ENCODE measurements at regions not wholly inside any gene's neighbourhood (a gene's known extent, or its start where the extent isn't known, plus 50 kb on each side); places are given as distances from the start of the nearest gene placed in this dataset.

- Histone ChIP-seq H3K79me2 (ENCODE audit: low read length) (no peaks in the 10 kb centered on the region), H3K4me3 (ENCODE audit: low read length) (no peak overlapping the region), H3K27me3 (ENCODE audit: low read length) (no peaks in the 10 kb centered on the region), H2AFZ (ENCODE audit: low read length) (no peak overlapping the region), H3K9me2 (replicated peaks; ENCODE audit: low read length) (no peaks in the 10 kb centered on the region), H4K20me1 (ENCODE audit: low read length) (no peaks in the 10 kb centered on the region), H3K27ac (ENCODE audit: low read length) (no peak overlapping the region), H3K9me3 (ENCODE audit: low read length) (no peaks in the 10 kb centered on the region), H3K4me2 (ENCODE audit: low read length) (no peak overlapping the region), H3K9ac (ENCODE audit: low read length) (no peak overlapping the region), H3K36me3 (ENCODE audit: low read depth, low read length) (no peaks in the 10 kb centered on the region), H3F3A (ENCODE audit: low read length, unreplicated experiment) (no peaks in the 10 kb centered on the region), H3K4me1 (ENCODE audit: insufficient read depth, low read length) (no peaks in the 10 kb centered on the region)
- no peak for ATAC-seq
- ChIA-PET CTCF (no interaction called here), POLR2A (ENCODE audit: unreplicated experiment) (no interaction called here)
- BruUV-seq (replicated peaks): no TSS peak
- DNase-seq: no peak
- no peak for TF ChIP-seq CTCF (conservative IDR thresholded peaks at IDR 0.05; ENCODE audit: low read depth, low read length)
- TF ChIP-seq EZH2 (IDR thresholded peaks at IDR 0.05; ENCODE audit: low read length, unreplicated experiment): no peak
- no peak for TF ChIP-seq EZH2phosphoT487 (IDR thresholded peaks at IDR 0.05; ENCODE audit: borderline replicate concordance, low read length)
- intact Hi-C loops (cut with micrococcal nuclease): no loop called here
These were observed 180.9 kb upstream of the ACTBL2 start for GRCh38 chr5:57663466-57663865.

- no peaks in the 10 kb centered on the region for H3K79me2 ChIP-seq (ENCODE audit: low read length)
- BruUV-seq (replicated peaks): no TSS peak
These were observed 180.4 kb upstream of the ACTBL2 start for GRCh38 chr5:57662991-57663390.

GRCh38 chr5:57659886-57660285 lies 177.3 kb upstream of the ACTBL2 start:
- TF ChIP-seq EZH2 (IDR thresholded peaks at IDR 0.05; ENCODE audit: low read length, unreplicated experiment) (no peak), EZH2phosphoT487 (IDR thresholded peaks at IDR 0.05; ENCODE audit: borderline replicate concordance, low read length) (no peak), CTCF (conservative IDR thresholded peaks at IDR 0.05; ENCODE audit: low read depth, low read length) (no peak)
- ATAC-seq: no peak
- no peak overlapping the region for H3K27ac ChIP-seq (ENCODE audit: low read length)
- no peak overlapping the region for H3K4me2 ChIP-seq (ENCODE audit: low read length)
- H3K27me3 ChIP-seq (ENCODE audit: low read length): no peaks in the 10 kb centered on the region
- no peak overlapping the region for H2AFZ ChIP-seq (ENCODE audit: low read length)
- DNase-seq: no peak
- no peaks in the 10 kb centered on the region for H3F3A ChIP-seq (ENCODE audit: low read length, unreplicated experiment)
- H3K79me2 ChIP-seq (ENCODE audit: low read length): no peaks in the 10 kb centered on the region
- no peaks in the 10 kb centered on the region for H3K4me1 ChIP-seq (ENCODE audit: insufficient read depth, low read length)
- no peak overlapping the region for H3K4me3 ChIP-seq (ENCODE audit: low read length)
- BruUV-seq (replicated peaks): no TSS peak
- H3K9me3 ChIP-seq (ENCODE audit: low read length): no peaks in the 10 kb centered on the region
- POLR2A ChIA-PET (ENCODE audit: unreplicated experiment): no interaction called here
- no peaks in the 10 kb centered on the region for H4K20me1 ChIP-seq (ENCODE audit: low read length)
- intact Hi-C loops (cut with micrococcal nuclease): no loop called here
- H3K9me2 ChIP-seq (replicated peaks; ENCODE audit: low read length): no peaks in the 10 kb centered on the region
- no peaks in the 10 kb centered on the region for H3K36me3 ChIP-seq (ENCODE audit: low read depth, low read length)
- CTCF ChIA-PET: no interaction called here
- no peak overlapping the region for H3K9ac ChIP-seq (ENCODE audit: low read length)

More at GRCh38 chr5:57662991-57663390, 180.4 kb upstream of the ACTBL2 start:
- intact Hi-C loops (cut with micrococcal nuclease): no loop called here
- ATAC-seq (no peak), DNase-seq (no peak)
- Histone ChIP-seq H2AFZ (ENCODE audit: low read length) (no peak overlapping the region), H3K4me3 (ENCODE audit: low read length) (no peak overlapping the region), H3K27me3 (ENCODE audit: low read length) (no peaks in the 10 kb centered on the region), H4K20me1 (ENCODE audit: low read length) (no peaks in the 10 kb centered on the region), H3F3A (ENCODE audit: low read length, unreplicated experiment) (no peaks in the 10 kb centered on the region), H3K27ac (ENCODE audit: low read length) (no peak overlapping the region), H3K36me3 (ENCODE audit: low read depth, low read length) (no peaks in the 10 kb centered on the region), H3K4me1 (ENCODE audit: insufficient read depth, low read length) (no peaks in the 10 kb centered on the region), H3K9me2 (replicated peaks; ENCODE audit: low read length) (no peaks in the 10 kb centered on the region), H3K9ac (ENCODE audit: low read length) (no peak overlapping the region), H3K4me2 (ENCODE audit: low read length) (no peak overlapping the region), H3K9me3 (ENCODE audit: low read length) (no peaks in the 10 kb centered on the region)
- TF ChIP-seq EZH2phosphoT487 (IDR thresholded peaks at IDR 0.05; ENCODE audit: borderline replicate concordance, low read length): no peak
- no peak for TF ChIP-seq EZH2 (IDR thresholded peaks at IDR 0.05; ENCODE audit: low read length, unreplicated experiment)
- no peak for TF ChIP-seq CTCF (conservative IDR thresholded peaks at IDR 0.05; ENCODE audit: low read depth, low read length)
- CTCF ChIA-PET: no interaction called here
- POLR2A ChIA-PET (ENCODE audit: unreplicated experiment): no interaction called here

Data from PC-3 (cell line).